GM12878 (cell line): ENCODE measurements at regions not wholly inside any gene's neighbourhood (a gene's known extent, or its start where the extent isn't known, plus 50 kb on each side); places are given as distances from the start of the nearest gene placed in this dataset.

Experiments used
- ATAC-seq: fragments of 200-7000 bp; cut with Tn5 transposase; 3 replicates; pipeline ENCODE4 v1.9.1; 2020; ENCODE audit warnings: mild to moderate bottlenecking, moderate library complexity
- BruUV-seq: library from RNA; stranded (reverse); fragments of 400-500 nt; replicated peaks from 2 replicates; lab custom pipeline; 2021; lab: Mats Ljungman, UMichigan
- CTCF ChIA-PET: fragments of 300-600 bp; sonication (Branson Sonifier 250); formaldehyde crosslinking; extraction: SDS; loops from one replicate; lab custom pipeline; 2021; ENCODE audit warnings: inconsistent platforms; lab: Yijun Ruan, JAX
- POLR2A ChIA-PET: fragments of 350-600 bp; formaldehyde crosslinking; extraction: SDS; loops from one replicate; lab custom pipeline; 2021; ENCODE audit warnings: inconsistent platforms; lab: Charles Lee
- RAD21 ChIA-PET: fragments of 300-600 bp; sonication (Branson Sonifier 250); formaldehyde crosslinking; loops from one replicate; lab custom pipeline; 2023; ENCODE audit warnings: antibody characterized with exemption; ENCODE audit not compliant: unreplicated experiment; lab: Charles Lee
- SMC1A ChIA-PET: fragments of 300-600 bp; sonication (Branson Sonifier 250); formaldehyde crosslinking; loops from one replicate; lab custom pipeline; 2023; ENCODE audit not compliant: unreplicated experiment, uncharacterized antibody; lab: Charles Lee
- DNase-seq: peaks from one replicate; pipeline ENCODE4 v3.0.0-alpha.2; 2011; ENCODE audit warnings: low read depth, low spot score
- FAIRE-seq: peaks from 3 replicates; lab custom pipeline; 2011; peaks lifted over from hg19 to GRCh38; lab: Jason Lieb, UNC
- H2AFZ ChIP-seq: 2 replicates; pipeline ENCODE4 v1.6.0; 2011; ENCODE audit warnings: low read depth, low read length, control low read depth; ENCODE audit not compliant: control insufficient read depth
- H3K27ac ChIP-seq: 2 replicates; pipeline ENCODE4 v1.5.1; 2011; ENCODE audit warnings: control low read depth; ENCODE audit not compliant: control insufficient read depth, insufficient read depth
- H3K27me3 ChIP-seq, 2 experiments: replicated peaks in 1 of 2; 2 replicates each; pipeline versions ENCODE4 v1.6.0 to v1.6.1; 2011; ENCODE audit warnings: low read length in 1 of 2; ENCODE audit not compliant: control insufficient read depth in 2 of 2, insufficient read depth in 2 of 2
- H3K36me3 ChIP-seq, 2 experiments: 2 replicates each; pipeline ENCODE4 v1.5.1; 2011; ENCODE audit warnings: low read length in 1 of 2; ENCODE audit not compliant: control insufficient read depth in 2 of 2, insufficient read depth in 2 of 2
- H3K4me1 ChIP-seq: 2 replicates; pipeline ENCODE4 v1.6.1; 2011; ENCODE audit warnings: mild to moderate bottlenecking, low read length, moderate library complexity, mixed read lengths; ENCODE audit not compliant: control insufficient read depth, insufficient read depth
- H3K4me2 ChIP-seq: 2 replicates; pipeline ENCODE4 v1.6.0; 2011; ENCODE audit warnings: control low read depth; ENCODE audit not compliant: control insufficient read depth, insufficient read depth
- H3K4me3 ChIP-seq: fragments of 200-600 bp; sonication (generic); 2 replicates; pipeline ENCODE4 v1.5.1; 2016
- H3K79me2 ChIP-seq: 2 replicates; pipeline ENCODE4 v1.6.0; 2011; ENCODE audit warnings: low read length; ENCODE audit not compliant: control insufficient read depth, insufficient read depth
- H3K9ac ChIP-seq: 2 replicates; pipeline ENCODE4 v1.8.0; 2011; ENCODE audit warnings: low read length, control low read depth, mixed read lengths; ENCODE audit not compliant: control insufficient read depth, insufficient read depth
- H3K9me3 ChIP-seq: replicated peaks from 3 replicates; pipeline ENCODE4 v1.5.1; 2011; ENCODE audit warnings: mild to moderate bottlenecking, low read length; ENCODE audit not compliant: control insufficient read depth, insufficient read depth
- H4K20me1 ChIP-seq: 2 replicates; pipeline ENCODE4 v1.6.0; 2011; ENCODE audit not compliant: control insufficient read depth, insufficient read depth
- ASH2L ChIP-seq: fragments of 300-600, 200-600 bp; sonication (generic); IDR thresholded peaks from 2 replicates; pipeline ENCODE4 v1.6.1; 2017; ENCODE audit warnings: low read depth, mild to moderate bottlenecking, borderline replicate concordance
- ATF7 ChIP-seq: fragments of 450-650 bp; IDR thresholded peaks from 2 replicates; pipeline ENCODE4 v1.6.1; 2016; ENCODE audit warnings: low read depth, mild to moderate bottlenecking
- CEBPB ChIP-seq, 2 experiments: fragments of 150-350 bp in 1 of 2; IDR thresholded peaks; 2 replicates each; pipeline ENCODE4 v1.6.1; 2012 to 2014; ENCODE audit warnings: low read depth in 2 of 2, low read length in 2 of 2, borderline replicate concordance in 1 of 2, inconsistent platforms in 1 of 2
- IKZF2 ChIP-seq, 2 experiments: fragments of 450-650 bp; IDR thresholded peaks; 2 replicates each; pipeline ENCODE4 v1.6.1; 2017; ENCODE audit warnings: mild to moderate bottlenecking in 2 of 2, moderate library complexity in 2 of 2
- LARP7 ChIP-seq: fragments of 450-650 bp; IDR thresholded peaks from 2 replicates; pipeline ENCODE4 v1.6.1; 2017; ENCODE audit warnings: mild to moderate bottlenecking
- NBN ChIP-seq: fragments of 450-650 bp; IDR thresholded peaks from 2 replicates; pipeline ENCODE4 v1.6.1; 2016
- STAT1 ChIP-seq: fragments of 450-650 bp; conservative IDR thresholded peaks from 2 replicates; pipeline ENCODE4 v1.6.1; 2014; ENCODE audit warnings: antibody characterized with exemption, mild to moderate bottlenecking
- ZNF274 ChIP-seq: IDR thresholded peaks from one replicate; pipeline ENCODE4 v1.8.0; 2011; ENCODE audit not compliant: insufficient read length, insufficient read depth
- ZSCAN29 ChIP-seq: fragments of 450-650 bp; IDR thresholded peaks from 2 replicates; pipeline ENCODE4 v1.6.1; 2017; ENCODE audit warnings: mild to moderate bottlenecking, moderate library complexity
- WGBS: methylation state at CpG from one replicate; pipeline ENCODE4 v1.1.6; 2016; ENCODE audit warnings: low lambda C conversion rate; ENCODE audit not compliant: insufficient replicate concordance, insufficient coverage; ENCODE audit errors: missing lambda C conversion rate; 5-methylcytosine and 5-hydroxymethylcytosine counted together
- in situ Hi-C: fragments of 300-500 bp; cut with MboI; formaldehyde crosslinking; loops from 9 replicates; pipeline ENCODE4 v1.14.3; 2018; ENCODE audit warnings: mixed read lengths
- intact Hi-C: fragments of 100-400 bp; cut with micrococcal nuclease; formaldehyde crosslinking; loops from one replicate; pipeline ENCODE4 v1.14.2; 2022; ENCODE audit not compliant: unreplicated experiment

DNA sequence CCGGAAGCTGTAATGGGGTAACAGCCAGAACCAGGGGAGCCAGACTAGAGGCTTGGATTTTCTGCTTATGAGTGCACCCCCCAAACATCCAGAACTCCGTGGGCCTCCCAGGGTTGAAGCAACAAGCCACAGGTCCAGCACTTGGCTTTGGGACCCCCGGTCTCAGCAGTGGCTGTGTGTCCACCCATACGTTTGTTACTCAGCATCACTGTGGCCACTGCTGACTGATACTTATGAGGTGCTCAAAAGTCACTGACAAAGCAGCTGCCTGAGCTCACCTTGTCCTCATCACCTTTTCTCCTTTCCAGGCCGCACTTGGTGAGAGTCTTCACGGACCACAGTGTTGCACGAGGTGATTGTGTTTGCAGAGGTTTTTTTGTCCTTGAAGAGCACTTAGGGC lies 145.6 kb upstream of the RFLNA start:
- Histone ChIP-seq H3K36me3 (no peaks in the 10 kb centered on the region), H3K27me3 (no peaks in the 10 kb centered on the region), H3K27ac (no peak overlapping the region), H3K9ac (no peak overlapping the region), H2AFZ (no peak overlapping the region), H3K9me3 (no peaks in the 10 kb centered on the region; the same call in 1 of the 3 replicates), H3K79me2 (no peaks in the 10 kb centered on the region), H3K4me2 (no peak overlapping the region), H4K20me1 (no peaks in the 10 kb centered on the region), H3K4me1 (peaks cover 6% of the 10 kb centered on the region), H3K4me3 (no peak overlapping the region)
- DNase-seq (no peak), ATAC-seq (no peak), FAIRE-seq (no peak)
- ChIA-PET CTCF (interaction anchor here (0.6 kb wide), 1 partner anchor 11 kb away, joined by 3 read pairs; no protein-coding TSS in a partner anchor), RAD21 (no interaction called here), POLR2A (no interaction called here), SMC1A (interaction anchor here (1.0 to 1.1 kb wide), 2 partner anchors 8 to 10 kb away, joined by 3 read pairs; no protein-coding TSS in a partner anchor)
- 52% methylated on average over 7 of the region's 7 CpGs for WGBS
- no TSS peak for BruUV-seq
- no peak for TF ChIP-seq ZSCAN29
- TF ChIP-seq ZNF274 = no peak
- TF ChIP-seq IKZF2 (IDR thresholded peaks at IDR 0.05) = no peak
- TF ChIP-seq STAT1 = no peak
- no peak for TF ChIP-seq LARP7
- TF ChIP-seq ASH2L = no peak
- no peak for TF ChIP-seq CEBPB (IDR thresholded peaks at IDR 0.05; ENCODE audit: borderline replicate concordance in 1 of 2, low read depth in 2 of 2, low read length in 2 of 2)
- in situ Hi-C loops = no loop called here
- intact Hi-C loops = no loop called here

DNA sequence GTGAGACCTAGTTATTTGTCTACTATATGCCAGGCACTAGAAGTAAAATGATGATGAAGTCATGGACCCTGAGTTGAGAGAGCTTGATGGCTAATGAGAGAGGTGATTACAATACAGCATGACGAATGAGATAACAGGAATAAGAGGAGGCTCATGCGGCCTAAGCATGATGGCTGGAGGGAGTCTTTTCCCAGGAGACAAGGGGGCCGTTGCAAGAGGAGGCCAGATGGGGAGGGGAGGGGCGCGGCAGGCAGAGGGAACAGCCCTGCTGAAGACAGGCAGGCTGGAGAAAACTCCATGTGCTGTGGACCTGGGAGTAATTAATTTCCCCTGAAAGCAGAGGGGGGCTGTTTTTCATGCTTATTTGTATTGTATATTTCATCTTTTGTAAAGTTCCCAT lies 144.7 kb upstream of the RFLNA start:
- no peak overlapping the region for H2AFZ ChIP-seq
- 37% methylated on average over 5 of the region's 5 CpGs for WGBS
- H4K20me1 ChIP-seq = no peaks in the 10 kb centered on the region
- BruUV-seq = no TSS peak
- DNase-seq (no peak), ATAC-seq (no peak), FAIRE-seq (no peak)
- H3K9ac ChIP-seq = no peak overlapping the region
- in situ Hi-C loops (no loop called here), intact Hi-C loops (no loop called here)
- no peak overlapping the region for H3K4me2 ChIP-seq
- peaks cover 5% of the 10 kb centered on the region; the same call in 2 of the 3 replicates for H3K9me3 ChIP-seq
- H3K79me2 ChIP-seq = no peaks in the 10 kb centered on the region
- ChIA-PET SMC1A (no interaction called here), POLR2A (no interaction called here), CTCF (no interaction called here), RAD21 (no interaction called here)
- no peak overlapping the region for H3K27ac ChIP-seq
- H3K4me3 ChIP-seq = no peak overlapping the region
- peaks cover 6% of the 10 kb centered on the region for H3K4me1 ChIP-seq
- no peak for TF ChIP-seq ATF7
- TF ChIP-seq NBN = no peak
- H3K27me3 ChIP-seq = no peaks in the 10 kb centered on the region
- H3K36me3 ChIP-seq = no peaks in the 10 kb centered on the region
